CD14-positive monocyte (primary cell): ENCODE measurements at regions not wholly inside any gene's neighbourhood (a gene's known extent, or its start where the extent isn't known, plus 50 kb on each side); places are given as distances from the start of the nearest gene placed in this dataset.

Source experiments
- DNase-seq, 3 donors: peaks; one replicate each; pipeline ENCODE4 v3.0.0-alpha.2; 2011 to 2022
- H2AFZ ChIP-seq: 2 replicates; pipeline ENCODE4 v1.6.0; 2012; ENCODE audit warnings: mild to moderate bottlenecking, low read depth, low read length, inconsistent platforms; ENCODE audit not compliant: insufficient read depth, poor library complexity, severe bottlenecking
- H3K27ac ChIP-seq, 2 donors: 1 replicate in 1 of 2; 2 replicates in 1 of 2; pipeline ENCODE4 v1.5.1; 2012 to 2013; ENCODE audit warnings: low read length in 2 of 2, control low read depth in 1 of 2, inconsistent platforms in 1 of 2, low read depth in 1 of 2, mild to moderate bottlenecking in 1 of 2
- H3K27me3 ChIP-seq, 2 donors: one replicate each; pipeline versions ENCODE4 v1.6.0 to v1.6.1; 2011 to 2013; ENCODE audit warnings: low read length in 2 of 2; ENCODE audit not compliant: control insufficient read depth in 2 of 2, insufficient read depth in 2 of 2
- H3K36me3 ChIP-seq, 2 donors: replicated peaks in 1 of 2; 1 replicate in 1 of 2; 2 replicates in 1 of 2; pipeline versions ENCODE4 v1.5.1 to v1.6.1; 2012 to 2013; ENCODE audit warnings: low read length in 2 of 2, control low read depth in 1 of 2, inconsistent platforms in 1 of 2, mild to moderate bottlenecking in 1 of 2; ENCODE audit not compliant: insufficient read depth in 2 of 2, control insufficient read depth in 1 of 2
- H3K4me1 ChIP-seq, 2 donors: 1 replicate in 1 of 2; 2 replicates in 1 of 2; pipeline versions ENCODE4 v1.5.1 to v1.6.1; 2012 to 2013; ENCODE audit warnings: low read length in 2 of 2, control low read depth in 1 of 2, inconsistent platforms in 1 of 2, mild to moderate bottlenecking in 1 of 2, moderate library complexity in 1 of 2; ENCODE audit not compliant: insufficient read depth in 2 of 2, control insufficient read depth in 1 of 2
- H3K4me2 ChIP-seq: replicated peaks from 2 replicates; pipeline ENCODE3; 2012; ENCODE audit warnings: low read length, moderate library complexity, mild to moderate bottlenecking; ENCODE audit not compliant: poor library complexity, severe bottlenecking; ENCODE audit errors: extremely low read depth
- H3K4me3 ChIP-seq, 3 experiments: fragments of 200-600 bp in 1 of 3; sonication (generic) in 1 of 3; replicated peaks in 1 of 3; 1 replicate in 2 of 3; 2 replicates in 1 of 3; pipeline ENCODE4 v1.5.1; 2011 to 2013; ENCODE audit warnings: low read length in 3 of 3, mild to moderate bottlenecking in 3 of 3, control low read depth in 2 of 3, low read depth in 2 of 3, inconsistent platforms in 1 of 3, moderate library complexity in 1 of 3
- H3K79me2 ChIP-seq: 2 replicates; pipeline ENCODE4 v1.6.0; 2012; ENCODE audit warnings: mild to moderate bottlenecking, control low read depth, inconsistent platforms, low read length, moderate library complexity; ENCODE audit not compliant: insufficient read depth
- H3K9ac ChIP-seq: 2 replicates; pipeline ENCODE4 v1.6.0; 2017; ENCODE audit warnings: low read length, mild to moderate bottlenecking; ENCODE audit not compliant: insufficient read depth, poor library complexity, severe bottlenecking
- H3K9me3 ChIP-seq, 2 donors: replicated peaks in 1 of 2; 1 replicate in 1 of 2; 2 replicates in 1 of 2; pipeline versions ENCODE4 v1.5.1 to v1.6.1; 2012 to 2013; ENCODE audit warnings: low read length in 2 of 2, control low read depth in 1 of 2; ENCODE audit not compliant: control insufficient read depth in 1 of 2, insufficient read depth in 1 of 2
- H4K20me1 ChIP-seq: 2 replicates; pipeline ENCODE4 v1.6.0; 2012; ENCODE audit warnings: mild to moderate bottlenecking, low read length, control low read depth, moderate library complexity; ENCODE audit not compliant: insufficient read depth
- H3K27ac Mint-ChIP-seq, 7 donors: one replicate each; pipeline ENCODE4 v1.8.0; 2020; ENCODE audit warnings: mild to moderate bottlenecking in 7 of 7, mixed read lengths in 7 of 7, moderate library complexity in 6 of 7, inconsistent platforms in 2 of 7
- H3K27me3 Mint-ChIP-seq, 3 donors: one replicate each; pipeline ENCODE4 v1.8.0; 2021 to 2022; ENCODE audit warnings: low read depth in 3 of 3, mild to moderate bottlenecking in 3 of 3, mixed read lengths in 3 of 3, moderate library complexity in 3 of 3, inconsistent platforms in 1 of 3
- H3K36me3 Mint-ChIP-seq, 2 donors: one replicate each; pipeline ENCODE4 v1.8.0; 2020; ENCODE audit warnings: mixed read lengths in 2 of 2, inconsistent platforms in 1 of 2, mild to moderate bottlenecking in 1 of 2
- H3K4me1 Mint-ChIP-seq: one replicate; pipeline ENCODE4 v1.8.0; 2020; ENCODE audit warnings: mild to moderate bottlenecking, mixed read lengths
- H3K4me3 Mint-ChIP-seq, 2 donors: one replicate each; pipeline ENCODE4 v1.8.0; 2020; ENCODE audit warnings: mild to moderate bottlenecking in 2 of 2, mixed read lengths in 2 of 2, moderate library complexity in 1 of 2
- H3K9me3 Mint-ChIP-seq, 7 donors: one replicate each; pipeline ENCODE4 v1.8.0; 2020 to 2022; ENCODE audit warnings: mixed read lengths in 7 of 7, mild to moderate bottlenecking in 6 of 7, moderate library complexity in 6 of 7, inconsistent platforms in 2 of 7
- CTCF ChIP-seq: fragments of 200-600 bp; IDR thresholded peaks from one replicate; pipeline ENCODE4 v1.8.0; 2022; ENCODE audit warnings: antibody characterized with exemption, mild to moderate bottlenecking
- WGBS: methylation state at CpG from one replicate; pipeline ENCODE4 v1.1.5; 2013; ENCODE audit warnings: missing lambda C conversion rate; ENCODE audit not compliant: insufficient coverage; 5-methylcytosine and 5-hydroxymethylcytosine counted together
- intact Hi-C, 2 donors: fragments of 100-400 bp; cut with micrococcal nuclease; formaldehyde crosslinking; loops; one replicate each; pipeline versions ENCODE4 v1.15.0 to v1.15.1; 2023

- H3K27ac ChIP-seq = no peak overlapping the region
- Mint-ChIP-seq H3K4me1 (no peaks in the 10 kb centered on the region), H3K9me3 (peaks cover 0 to 6% (median 2%) of the 10 kb centered on the region in 7 donors), H3K4me3 (no peak overlapping the region), H3K27ac (no peak overlapping the region), H3K27me3 (peaks cover 0 to 6% (median 4%) of the 10 kb centered on the region in 3 donors), H3K36me3 (no peaks in the 10 kb centered on the region)
- H3K4me2 ChIP-seq = no peak overlapping the region
- H3K9ac ChIP-seq = no peak overlapping the region
- no peaks in the 10 kb centered on the region for H4K20me1 ChIP-seq
- no peaks in the 10 kb centered on the region for H3K36me3 ChIP-seq
- no peak for DNase-seq
- H2AFZ ChIP-seq = no peak overlapping the region
- H3K9me3 ChIP-seq = no peaks in the 10 kb centered on the region
- no peaks in the 10 kb centered on the region for H3K4me1 ChIP-seq
- intact Hi-C loops = no loop called here
- WGBS = 67% methylated on average over 3 of the region's 7 CpGs
- TF ChIP-seq CTCF = no peak
- no peak overlapping the region for H3K4me3 ChIP-seq
- no peaks in the 10 kb centered on the region for H3K27me3 ChIP-seq
- no peaks in the 10 kb centered on the region for H3K79me2 ChIP-seq
These were observed 87.7 kb downstream of the IYD start for GRCh38 chr6:150456466-150456865.

- Histone ChIP-seq H2AFZ (no peak overlapping the region), H3K4me2 (no peak overlapping the region), H3K4me3 (no peak overlapping the region), H3K27ac (no peak overlapping the region), H3K9me3 (no peaks in the 10 kb centered on the region), H3K27me3 (no peaks in the 10 kb centered on the region), H3K4me1 (no peaks in the 10 kb centered on the region), H3K36me3 (no peaks in the 10 kb centered on the region), H4K20me1 (no peaks in the 10 kb centered on the region), H3K79me2 (no peaks in the 10 kb centered on the region), H3K9ac (no peak overlapping the region)
- H3K36me3 Mint-ChIP-seq = no peaks in the 10 kb centered on the region
- H3K27ac Mint-ChIP-seq = no peak overlapping the region
- DNase-seq = no peak
- no peak overlapping the region for H3K4me3 Mint-ChIP-seq
- no peaks in the 10 kb centered on the region for H3K4me1 Mint-ChIP-seq
- WGBS = 92% methylated on average over 2 of the region's 7 CpGs
- H3K27me3 Mint-ChIP-seq = peaks cover 0 to 6% (median 4%) of the 10 kb centered on the region in 3 donors
- intact Hi-C loops = no loop called here
- TF ChIP-seq CTCF = no peak
- peaks cover 0 to 6% (median 2%) of the 10 kb centered on the region in 7 donors for H3K9me3 Mint-ChIP-seq
These were observed 88.3 kb downstream of the IYD start for GRCh38 chr6:150456902-150457643.
